GM19035 (cell line): ENCODE measurements at regions not wholly inside any gene's neighbourhood (a gene's known extent, or its start where the extent isn't known, plus 50 kb on each side); places are given as distances from the start of the nearest gene placed in this dataset.
A peak's percentile ranks its signal among the peaks of the same experiment; 100 is the strongest.

ENCODE experiments used
- ATAC-seq: cut with Tn5 transposase; IDR thresholded peaks from one replicate; pipeline ENCODE4 v1.9.1; 2021; ENCODE audit not compliant: unreplicated experiment

DNA sequence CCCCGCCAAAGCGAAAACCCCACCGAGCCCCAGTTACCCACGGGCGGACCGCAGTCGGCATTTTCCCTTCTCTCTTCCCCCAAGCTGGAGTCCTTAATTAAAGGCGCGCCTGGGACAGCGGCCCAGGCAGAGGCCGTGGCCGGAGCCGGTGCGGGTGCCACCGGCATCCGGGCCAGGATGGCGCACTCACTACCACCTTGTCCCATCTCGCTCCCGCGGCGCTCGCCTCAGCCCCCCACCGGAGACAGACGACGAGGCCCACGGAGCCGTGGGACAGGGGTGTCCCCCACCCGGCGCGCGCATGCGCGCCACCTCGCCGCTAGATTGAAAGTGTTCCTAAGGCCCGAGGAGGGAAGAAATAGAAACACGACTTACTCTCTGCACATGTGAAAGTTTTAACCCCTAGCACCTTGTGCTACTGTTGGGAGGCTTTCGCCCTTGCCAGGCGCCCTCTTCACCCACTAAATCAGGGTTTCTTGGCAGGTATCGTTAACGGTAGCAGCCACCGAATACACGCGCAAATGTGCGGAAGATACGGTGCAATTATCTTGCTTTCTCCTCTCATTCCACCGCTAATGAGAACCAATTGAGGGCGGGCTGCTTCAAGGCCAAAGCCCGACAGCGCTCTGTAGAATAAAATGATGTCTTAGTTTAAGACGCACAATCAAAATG lies 64.3 kb upstream of the CCDC160 start:
- ATAC-seq: peak; percentile 54

DNA sequence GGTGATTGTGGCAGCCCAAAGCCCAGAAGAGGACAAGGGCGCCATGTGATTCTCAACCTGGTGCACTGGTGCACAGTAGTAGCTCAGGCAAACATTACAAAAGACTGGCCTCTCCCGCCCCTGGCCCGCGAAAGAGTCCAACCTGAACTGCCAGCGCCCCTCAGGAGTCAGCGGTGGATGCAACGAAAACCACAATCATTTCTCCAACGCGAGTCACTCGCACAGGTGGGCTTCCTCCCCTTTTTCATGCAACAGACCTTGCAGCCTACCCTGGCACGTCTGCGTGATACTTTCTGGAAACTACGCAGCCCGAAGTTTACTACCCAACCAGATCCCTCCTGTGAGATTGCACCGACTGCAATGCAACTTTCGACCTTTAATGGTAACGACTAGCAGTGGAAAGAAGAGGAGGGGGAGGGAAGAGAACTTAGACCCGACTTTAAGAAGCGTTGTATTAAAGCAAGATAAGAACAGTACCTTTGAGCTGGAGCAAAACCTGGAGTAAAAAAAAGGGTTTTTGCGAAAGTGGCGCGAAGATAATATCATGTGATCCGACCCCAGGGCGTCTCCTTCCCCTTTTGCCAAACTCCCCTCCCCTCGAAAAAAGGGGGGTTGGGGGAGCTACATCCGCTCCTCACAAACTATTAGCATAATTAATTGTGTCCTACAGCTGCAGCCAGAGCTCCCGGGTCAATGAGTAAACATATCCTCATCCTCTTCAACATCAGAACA lies 63.3 kb upstream of the CCDC160 start:
- no peak for ATAC-seq

DNA sequence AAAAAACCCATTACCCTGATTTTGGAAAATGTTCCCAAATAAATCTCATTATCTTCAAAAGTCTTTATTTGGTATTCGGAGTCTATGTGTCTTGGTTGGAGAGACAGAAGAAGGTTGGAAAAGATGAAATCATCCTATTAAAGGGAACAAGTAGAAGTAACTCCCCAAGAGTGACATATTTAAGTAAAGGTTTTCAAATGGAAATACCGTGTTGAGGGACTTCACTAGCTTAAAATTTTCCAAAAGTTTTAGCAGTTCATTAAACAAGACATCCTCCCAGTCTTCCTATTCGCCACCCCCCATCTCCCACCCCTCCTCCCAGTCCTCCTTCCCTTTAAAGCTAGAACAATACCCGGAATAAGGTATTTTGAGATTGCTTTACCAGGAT lies 62.7 kb upstream of the CCDC160 start:
- no peak for ATAC-seq

DNA sequence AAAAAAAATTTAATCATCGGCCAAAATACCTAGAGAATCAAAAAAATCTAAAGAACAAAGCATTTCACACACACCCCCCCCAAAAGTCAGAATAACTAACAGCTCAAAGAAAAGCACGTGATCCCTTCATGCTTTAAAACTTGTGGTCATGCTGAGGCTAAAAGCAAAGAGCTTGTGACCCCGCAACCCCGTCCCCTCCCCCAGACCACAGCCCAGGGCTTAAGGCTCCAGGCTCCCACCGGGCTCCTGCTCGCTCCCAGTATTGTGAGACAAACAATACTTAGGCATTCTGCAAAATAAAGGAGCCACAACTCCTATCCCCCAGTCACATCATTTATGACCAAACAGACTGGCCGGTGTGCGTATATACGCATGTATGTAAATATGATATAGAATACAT lies 62.1 kb upstream of the CCDC160 start:
- no peak for ATAC-seq

DNA sequence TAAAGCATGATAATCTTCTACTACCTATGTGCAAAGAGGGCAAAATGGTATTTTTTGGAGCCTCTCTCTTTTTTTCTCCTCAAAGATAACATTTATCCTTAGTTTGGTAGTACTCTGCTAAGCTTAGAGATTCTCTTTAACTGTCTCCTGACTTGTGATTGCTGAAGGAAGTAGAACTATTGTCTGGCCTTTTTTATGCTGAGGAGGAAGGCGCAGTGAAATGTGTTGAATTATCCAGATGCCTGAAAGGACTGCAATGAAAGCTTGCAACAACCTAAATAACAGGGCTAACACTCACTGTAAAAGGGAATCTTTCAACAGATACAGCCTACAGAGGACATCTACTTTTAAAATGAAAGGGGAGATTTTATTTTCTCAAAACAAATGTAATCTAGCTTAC lies 59.5 kb upstream of the CCDC160 start:
- no peak for ATAC-seq

DNA sequence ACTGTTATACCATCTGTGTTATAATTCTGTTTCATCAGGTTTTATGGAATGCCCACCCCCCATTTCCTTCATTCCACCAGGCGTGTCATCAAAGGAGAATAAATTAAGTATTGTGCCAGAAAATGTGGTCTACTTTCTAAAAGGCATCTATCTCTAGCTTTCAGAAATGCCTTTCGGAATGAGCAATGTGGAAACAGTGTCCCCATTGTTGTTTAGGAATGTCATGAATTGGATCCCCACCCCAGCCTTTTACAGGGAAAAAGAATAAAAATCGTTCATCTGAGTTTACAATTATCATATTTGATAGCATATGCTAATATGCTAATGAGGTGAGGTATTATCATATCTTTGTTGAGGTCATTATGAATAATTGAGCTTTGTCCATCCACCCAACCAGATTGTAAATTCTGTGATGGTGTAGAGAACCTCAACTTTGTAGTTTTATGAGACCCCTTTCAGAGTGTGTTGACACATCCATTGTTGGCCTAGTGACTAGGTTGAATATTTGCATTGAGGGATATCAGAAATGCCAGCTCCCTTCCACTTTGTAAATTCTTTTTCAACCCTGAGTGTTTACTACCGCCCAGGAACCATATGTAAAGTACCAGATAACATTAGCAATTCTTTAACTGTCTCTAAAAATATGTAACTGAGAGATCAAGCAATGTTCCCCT lies 56.2 kb upstream of the CCDC160 start:
- no peak for ATAC-seq

DNA sequence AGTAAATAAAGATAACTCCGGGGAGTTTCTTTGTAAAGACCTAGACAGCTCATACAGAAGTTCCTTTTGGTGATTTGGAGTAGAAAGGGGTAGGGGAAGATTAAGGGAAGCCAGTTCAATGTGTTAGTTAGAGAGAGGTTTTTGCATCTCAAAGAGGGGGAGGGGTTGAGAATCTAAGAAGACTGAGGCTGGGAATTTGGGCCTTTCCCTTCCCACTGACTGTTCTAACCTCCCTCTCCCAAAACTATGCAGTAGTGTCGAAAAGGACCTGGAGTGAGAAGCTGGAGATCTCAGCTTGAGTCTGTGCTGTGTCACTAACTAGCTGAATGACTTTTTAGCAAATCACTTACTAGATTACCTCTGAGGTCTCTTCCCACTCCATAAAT lies 55.7 kb upstream of the CCDC160 start:
- no peak for ATAC-seq

DNA sequence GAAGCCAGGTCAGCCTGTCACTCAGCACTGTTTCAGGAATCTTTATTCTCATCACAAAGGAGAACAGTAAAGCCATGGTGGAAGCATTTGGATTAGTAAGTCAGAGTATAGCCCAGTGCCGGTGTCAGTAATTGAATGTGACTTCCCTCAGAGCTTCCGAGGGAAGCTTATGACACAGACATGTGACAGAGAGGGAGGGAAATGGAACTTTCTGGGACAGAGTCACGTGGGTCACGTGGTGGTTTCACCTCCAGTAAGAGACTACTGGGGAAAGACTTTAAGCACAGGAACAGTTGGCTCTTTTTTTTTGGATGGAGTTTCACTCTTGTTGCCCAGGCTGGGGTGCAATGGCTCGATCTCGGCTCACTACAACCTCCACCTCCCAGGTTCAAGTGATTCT lies 53.3 kb upstream of the CCDC160 start:
- no peak for ATAC-seq

DNA sequence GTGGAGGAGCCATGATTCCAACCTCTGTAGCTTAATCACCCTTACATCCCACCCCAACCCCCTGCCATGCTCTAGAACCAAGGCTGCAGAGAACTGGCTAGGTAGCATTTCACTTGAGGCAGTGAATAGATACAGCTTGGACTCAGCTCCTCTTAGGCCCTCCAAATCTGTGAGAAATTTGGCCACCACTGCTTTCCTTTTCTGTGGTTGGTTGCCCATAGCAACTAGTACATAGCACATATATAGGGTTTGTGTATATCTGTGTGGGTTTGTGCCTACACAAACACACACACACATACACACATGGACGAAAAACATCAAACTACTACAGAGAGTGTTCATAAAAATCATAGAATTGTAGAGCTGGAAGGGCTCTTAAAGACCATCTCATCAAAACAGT lies 52.0 kb upstream of the CCDC160 start:
- ATAC-seq: no peak

DNA sequence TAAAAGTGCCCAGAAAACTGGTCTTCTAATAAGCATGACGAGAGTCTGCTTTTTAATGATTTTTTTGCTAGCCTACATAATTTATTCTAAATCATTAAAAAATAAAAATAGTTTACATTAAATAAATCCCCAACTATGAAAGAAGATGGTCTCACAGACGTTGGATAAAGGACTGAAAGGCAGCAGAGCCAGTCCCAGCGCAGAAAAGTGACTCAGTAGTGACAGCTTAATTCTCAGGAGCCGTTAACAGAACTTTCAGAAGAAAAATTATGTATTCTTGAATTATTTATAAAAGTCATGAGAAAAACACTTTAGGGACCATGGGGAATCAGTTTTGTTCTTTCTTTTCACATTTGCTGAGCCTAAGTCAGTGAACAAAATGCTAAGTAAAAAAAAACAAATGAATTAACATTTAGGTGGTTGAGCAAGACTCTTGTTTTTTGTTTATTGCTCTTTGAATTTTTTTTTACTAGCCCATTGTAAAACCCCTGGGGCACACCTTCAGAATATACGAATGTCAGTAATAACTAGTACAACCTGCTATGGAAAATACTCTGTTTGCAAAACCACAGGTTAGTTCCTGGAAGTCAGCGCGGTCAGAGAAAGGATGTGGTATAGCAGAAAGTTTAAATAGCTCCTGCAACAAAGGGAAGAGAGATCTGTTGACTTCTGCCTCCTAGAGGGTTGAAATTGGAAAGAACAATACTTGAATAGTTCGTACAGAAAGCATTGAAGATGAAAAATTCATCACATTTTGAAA lies 50.4 kb upstream of the CCDC160 start:
- peak; percentile 64 for ATAC-seq
